ENCODE measurements at regions not wholly inside any gene's neighbourhood (a gene's known extent, or its start where the extent isn't known, plus 50 kb on each side); places are given as distances from the start of the nearest gene placed in this dataset.

GRCh38 chr4:60737858-60738257, 462.3 kb upstream of the ADGRL3 start:
- Histone ChIP-seq H3K4me1 (ENCODE audit: low read depth) (peaks cover 6% of the 10 kb centered on the region), H3K27ac (no peak overlapping the region), H3K27me3 (no peaks in the 10 kb centered on the region), H3K9me3 (ENCODE audit: low read depth) (no peaks in the 10 kb centered on the region), H3K4me3 (no peak overlapping the region), H3K36me3 (no peaks in the 10 kb centered on the region)
- DNase-seq (ENCODE audit: low read depth in 1 of 2, low spot score in 1 of 2): peak in 1 of 2 donors; percentile 47
- TF ChIP-seq CTCF (IDR thresholded peaks at IDR 0.05; ENCODE audit: low read depth, low read length): no peak

- Histone ChIP-seq H3K4me3 (no peak overlapping the region), H3K27ac (no peak overlapping the region), H3K9me3 (ENCODE audit: low read depth) (no peaks in the 10 kb centered on the region), H3K27me3 (no peaks in the 10 kb centered on the region), H3K36me3 (no peaks in the 10 kb centered on the region), H3K4me1 (ENCODE audit: low read depth) (peaks cover 6% of the 10 kb centered on the region)
- no peak for DNase-seq (ENCODE audit: low read depth in 1 of 2, low spot score in 1 of 2)
- no peak for TF ChIP-seq CTCF (IDR thresholded peaks at IDR 0.05; ENCODE audit: low read depth, low read length)
Measured at GRCh38 chr4:60743654-60744053, 456.5 kb upstream of the ADGRL3 start.

GRCh38 chr4:60744767-60745166, 455.4 kb upstream of the ADGRL3 start:
- Histone ChIP-seq H3K4me3 (no peak overlapping the region), H3K36me3 (no peaks in the 10 kb centered on the region), H3K4me1 (ENCODE audit: low read depth) (peaks cover 6% of the 10 kb centered on the region), H3K27me3 (no peaks in the 10 kb centered on the region), H3K9me3 (ENCODE audit: low read depth) (no peaks in the 10 kb centered on the region), H3K27ac (no peak overlapping the region)
- peak; percentile 13 for TF ChIP-seq CTCF (IDR thresholded peaks at IDR 0.05; ENCODE audit: low read depth, low read length)
- DNase-seq (ENCODE audit: low read depth in 1 of 2, low spot score in 1 of 2): peak in 1 of 2 donors; percentile 28

GRCh38 chr4:60745800-60746571, 454.1 kb upstream of the ADGRL3 start:
- no peak for TF ChIP-seq CTCF (IDR thresholded peaks at IDR 0.05; ENCODE audit: low read depth, low read length)
- DNase-seq (ENCODE audit: low read depth in 1 of 2, low spot score in 1 of 2): no peak
- Histone ChIP-seq H3K27ac (no peak overlapping the region), H3K9me3 (ENCODE audit: low read depth) (no peaks in the 10 kb centered on the region), H3K4me1 (ENCODE audit: low read depth) (peaks cover 6% of the 10 kb centered on the region), H3K4me3 (no peak overlapping the region), H3K27me3 (no peaks in the 10 kb centered on the region), H3K36me3 (no peaks in the 10 kb centered on the region)

GRCh38 chr4:60750962-60751361, 449.2 kb upstream of the ADGRL3 start:
- no peak for TF ChIP-seq CTCF (IDR thresholded peaks at IDR 0.05; ENCODE audit: low read depth, low read length)
- Histone ChIP-seq H3K9me3 (ENCODE audit: low read depth) (no peaks in the 10 kb centered on the region), H3K36me3 (no peaks in the 10 kb centered on the region), H3K4me1 (ENCODE audit: low read depth) (no peaks in the 10 kb centered on the region), H3K27ac (no peak overlapping the region), H3K27me3 (no peaks in the 10 kb centered on the region), H3K4me3 (no peak overlapping the region)
- DNase-seq (ENCODE audit: low read depth in 1 of 2, low spot score in 1 of 2): no peak
